NCI-H2171 (cell line): ENCODE measurements at regions not wholly inside any gene's neighbourhood (a gene's known extent, or its start where the extent isn't known, plus 50 kb on each side); places are given as distances from the start of the nearest gene placed in this dataset.
A peak's percentile ranks its signal among the peaks of the same experiment; 100 is the strongest.
"Not testable (repeated sequence)": the region's sequence is repeated elsewhere in the genome, so short reads cannot be mapped to it uniquely, and the experiment has no call there.

Source experiments
- DNase-seq: peaks from one replicate; lab custom pipeline; 2025; lab: John Stamatoyannopoulos, UW

GRCh38 chr6:19399406-19399805 is 437.8 kb upstream of the ID4 start:
- DNase-seq = peak; percentile 37

- DNase-seq = not testable (repeated sequence)
Observed at GRCh38 chr6:19404884-19405283, 432.3 kb upstream of the ID4 start.

GRCh38 chr6:19408331-19408730 is 428.8 kb upstream of the ID4 start:
- peak; percentile 60 for DNase-seq

GRCh38 chr6:19410481-19410880 is 426.7 kb upstream of the ID4 start:
- no peak for DNase-seq

- DNase-seq = no peak
Observed at GRCh38 chr6:19413323-19413722, 423.8 kb upstream of the ID4 start.

GRCh38 chr6:19415605-19416326 is 421.4 kb upstream of the ID4 start:
- no peak for DNase-seq

- no peak for DNase-seq
Observed at GRCh38 chr6:19416811-19417210, 420.4 kb upstream of the ID4 start.

- DNase-seq = no peak
Observed at GRCh38 chr6:19417713-19418112, 419.5 kb upstream of the ID4 start.

GRCh38 chr6:19424853-19425252 is 412.3 kb upstream of the ID4 start:
- no peak for DNase-seq

GRCh38 chr6:19427548-19427947 is 409.6 kb upstream of the ID4 start:
- no peak for DNase-seq

GRCh38 chr6:19432966-19433498 is 404.1 kb upstream of the ID4 start:
- no peak for DNase-seq

- no peak for DNase-seq
Observed at GRCh38 chr6:19434065-19434464, 403.1 kb upstream of the ID4 start.

GRCh38 chr6:19435755-19436154 is 401.4 kb upstream of the ID4 start:
- DNase-seq = no peak

GRCh38 chr6:19438566-19439353 is 398.4 kb upstream of the ID4 start:
- DNase-seq = no peak

GRCh38 chr6:19440531-19440930 is 396.6 kb upstream of the ID4 start:
- DNase-seq = no peak

- no peak for DNase-seq
Observed at GRCh38 chr6:19443411-19443810, 393.8 kb upstream of the ID4 start.

- no peak for DNase-seq
Observed at GRCh38 chr6:19444041-19444440, 393.1 kb upstream of the ID4 start.

- no peak for DNase-seq
Observed at GRCh38 chr6:19444481-19444880, 392.7 kb upstream of the ID4 start.

- no peak for DNase-seq
Observed at GRCh38 chr6:19446570-19446969, 390.6 kb upstream of the ID4 start.

- DNase-seq = no peak
Observed at GRCh38 chr6:19450651-19451050, 386.5 kb upstream of the ID4 start.

GRCh38 chr6:19452495-19452894 is 384.7 kb upstream of the ID4 start:
- DNase-seq = no peak

GRCh38 chr6:19454001-19454720 is 383.0 kb upstream of the ID4 start:
- DNase-seq = no peak
